ENCODE measurements at regions not wholly inside any gene's neighbourhood (a gene's known extent, or its start where the extent isn't known, plus 50 kb on each side); places are given as distances from the start of the nearest gene placed in this dataset.
"Not testable (repeated sequence)": the region's sequence is repeated elsewhere in the genome, so short reads cannot be mapped to it uniquely, and the experiment has no call there.

DNA sequence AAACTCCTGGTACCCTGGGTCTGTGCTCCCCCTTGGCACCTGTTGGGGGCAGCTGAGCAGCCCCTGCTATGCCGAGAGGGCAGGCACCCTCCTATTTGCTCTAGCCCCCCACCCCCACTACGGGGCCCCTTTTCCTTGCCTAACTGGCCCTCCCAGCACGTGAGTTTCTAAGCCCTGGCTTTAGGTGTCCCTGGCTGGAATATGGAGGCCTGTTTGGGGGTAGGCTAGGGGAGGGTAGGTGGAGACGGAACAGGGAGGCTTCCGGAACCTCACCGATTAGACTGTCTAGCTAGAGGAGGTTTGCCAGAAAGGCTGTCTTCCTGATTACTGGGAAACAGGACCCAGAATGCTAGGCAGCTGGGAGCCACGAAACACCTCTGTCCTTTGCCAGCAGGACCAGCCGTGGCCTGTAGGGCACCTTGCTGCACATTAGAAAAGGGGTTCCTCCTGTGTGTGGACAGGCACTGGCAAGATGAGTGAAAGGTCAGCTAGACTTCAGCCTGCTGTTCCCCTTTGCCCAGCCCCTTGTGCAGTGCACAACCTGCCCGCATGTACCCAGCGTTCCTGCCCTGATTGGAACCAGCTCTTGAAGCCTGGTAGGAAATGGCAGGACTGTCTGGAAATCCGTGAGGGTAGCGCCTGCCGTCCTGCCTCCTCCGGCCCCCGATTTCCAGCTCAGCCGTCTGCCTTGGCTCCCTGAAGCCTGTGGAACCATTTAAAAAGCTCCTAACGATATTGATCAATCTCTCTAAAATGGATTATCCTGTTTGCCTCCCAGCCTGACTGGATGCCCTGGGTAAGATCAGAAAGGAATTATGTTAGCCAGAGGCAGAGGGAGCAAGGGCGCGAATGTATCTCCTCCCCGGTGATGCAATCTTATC is 83.4 kb upstream of the GSE1 start:
- Mint-ChIP-seq H3K27ac (ENCODE audit: unreplicated experiment) (no peak overlapping the region), H3K4me3 (ENCODE audit: unreplicated experiment) (no peak overlapping the region)

GRCh38 chr16:85530370-85530739 is 82.8 kb upstream of the GSE1 start:
- H3K4me3 Mint-ChIP-seq (ENCODE audit: unreplicated experiment): no peak overlapping the region
- H3K36me3 Mint-ChIP-seq (ENCODE audit: low read depth, unreplicated experiment): no peaks in the 10 kb centered on the region
- no peak overlapping the region for H3K27ac Mint-ChIP-seq (ENCODE audit: unreplicated experiment)
- peaks cover 24% of the 10 kb centered on the region for H3K4me1 Mint-ChIP-seq (ENCODE audit: unreplicated experiment)
- peaks cover 4% of the 10 kb centered on the region for H3K27me3 Mint-ChIP-seq (ENCODE audit: unreplicated experiment)
- TF ChIP-seq CTCF (IDR thresholded peaks at IDR 0.05; ENCODE audit: unreplicated experiment): no peak
- DNase-seq (ENCODE audit: low spot score): no peak
- H3K9me3 Mint-ChIP-seq (ENCODE audit: unreplicated experiment): no peaks in the 10 kb centered on the region

More for the DNA sequence above, 83.4 kb upstream of the GSE1 start:
- H3K9me3 Mint-ChIP-seq (ENCODE audit: unreplicated experiment): no peaks in the 10 kb centered on the region
- no peak for DNase-seq (ENCODE audit: low spot score)
- peaks cover 20% of the 10 kb centered on the region for H3K4me1 Mint-ChIP-seq (ENCODE audit: unreplicated experiment)
- H3K27me3 Mint-ChIP-seq (ENCODE audit: unreplicated experiment): peaks cover 4% of the 10 kb centered on the region
- no peaks in the 10 kb centered on the region for H3K36me3 Mint-ChIP-seq (ENCODE audit: low read depth, unreplicated experiment)
- no peak for TF ChIP-seq CTCF (IDR thresholded peaks at IDR 0.05; ENCODE audit: unreplicated experiment)

DNA sequence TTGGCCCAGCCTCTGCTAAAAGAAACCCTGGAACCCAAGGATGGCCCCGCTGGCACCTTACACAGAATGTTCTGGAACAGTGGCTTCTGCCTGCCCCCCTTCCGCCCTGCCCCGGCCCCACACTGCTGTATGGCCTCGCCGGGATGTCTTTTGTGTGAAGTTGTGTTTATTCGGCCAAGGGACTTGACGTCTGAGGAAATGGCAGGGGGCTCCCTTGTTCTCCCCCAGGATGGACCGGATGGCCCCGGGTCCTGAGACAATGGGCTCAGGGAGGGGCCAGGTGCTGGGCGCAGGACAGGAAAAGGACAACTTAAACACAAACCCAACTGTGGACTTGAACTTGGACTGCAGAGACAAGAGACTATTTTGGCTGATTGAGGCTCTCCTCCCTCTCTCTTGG is 81.6 kb upstream of the GSE1 start:
- Mint-ChIP-seq H3K27ac (ENCODE audit: unreplicated experiment) (no peak overlapping the region), H3K27me3 (ENCODE audit: unreplicated experiment) (peaks cover 4% of the 10 kb centered on the region), H3K9me3 (ENCODE audit: unreplicated experiment) (no peaks in the 10 kb centered on the region), H3K36me3 (ENCODE audit: low read depth, unreplicated experiment) (no peaks in the 10 kb centered on the region), H3K4me1 (ENCODE audit: unreplicated experiment) (peaks cover 34% of the 10 kb centered on the region), H3K4me3 (ENCODE audit: unreplicated experiment) (no peak overlapping the region)
- TF ChIP-seq CTCF (IDR thresholded peaks at IDR 0.05; ENCODE audit: unreplicated experiment): no peak
- no peak for DNase-seq (ENCODE audit: low spot score)

DNA sequence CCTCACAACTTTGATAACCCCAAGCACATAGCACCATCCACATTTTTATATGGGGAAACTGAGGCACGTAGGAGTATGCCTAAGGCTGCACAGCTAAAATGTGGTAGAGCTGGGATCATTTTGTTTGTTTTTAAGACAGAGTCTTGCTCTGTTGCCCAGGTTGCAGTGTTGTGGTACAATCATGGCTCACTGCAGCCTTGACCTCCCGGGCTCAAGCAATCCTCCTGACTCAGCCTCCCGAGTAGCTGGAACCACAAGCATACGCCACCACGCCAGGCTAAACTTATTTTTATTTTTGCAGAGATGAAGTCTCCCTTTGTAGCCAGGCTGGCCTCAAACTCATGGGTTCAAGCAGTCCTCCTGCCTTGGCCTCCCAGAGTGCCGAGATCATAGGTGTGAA is 81.0 kb upstream of the GSE1 start:
- TF ChIP-seq CTCF (IDR thresholded peaks at IDR 0.05; ENCODE audit: unreplicated experiment): no peak
- Mint-ChIP-seq H3K4me3 (ENCODE audit: unreplicated experiment) (no peak overlapping the region), H3K4me1 (ENCODE audit: unreplicated experiment) (peaks cover 36% of the 10 kb centered on the region), H3K27ac (ENCODE audit: unreplicated experiment) (no peak overlapping the region), H3K36me3 (ENCODE audit: low read depth, unreplicated experiment) (no peaks in the 10 kb centered on the region), H3K9me3 (ENCODE audit: unreplicated experiment) (no peaks in the 10 kb centered on the region), H3K27me3 (ENCODE audit: unreplicated experiment) (peaks cover 5% of the 10 kb centered on the region)
- DNase-seq (ENCODE audit: low spot score): no peak

DNA sequence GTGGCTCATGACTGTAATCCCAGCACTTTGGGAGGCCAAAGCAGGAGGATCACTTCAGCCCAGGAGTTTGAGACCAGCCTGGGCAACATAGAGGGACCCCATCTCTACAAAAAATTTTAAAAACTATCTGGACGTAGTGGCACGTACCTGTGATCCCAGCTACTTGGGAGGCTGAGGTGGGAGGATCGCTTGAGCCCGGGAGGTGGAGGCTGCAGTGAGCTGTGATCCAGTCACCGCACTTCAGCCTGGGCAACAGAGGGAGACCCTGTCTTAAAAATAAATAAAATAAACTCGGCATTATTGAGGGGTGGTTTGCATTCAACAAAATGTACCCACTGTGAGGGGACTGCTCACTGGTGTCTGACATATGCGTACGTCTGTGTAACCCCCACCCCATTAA is 79.5 kb upstream of the GSE1 start:
- not testable (repeated sequence) for H3K4me3 Mint-ChIP-seq (ENCODE audit: unreplicated experiment); H3K27ac Mint-ChIP-seq (ENCODE audit: unreplicated experiment); H3K27me3 Mint-ChIP-seq (ENCODE audit: unreplicated experiment); H3K9me3 Mint-ChIP-seq (ENCODE audit: unreplicated experiment); H3K36me3 Mint-ChIP-seq (ENCODE audit: low read depth, unreplicated experiment); DNase-seq (ENCODE audit: low spot score)
- peaks cover 33% of the 10 kb centered on the region for H3K4me1 Mint-ChIP-seq (ENCODE audit: unreplicated experiment)

All from endothelial cell (in vitro differentiated cells).